Liver (tissue), 8 donors: ENCODE measurements at regions not wholly inside any gene's neighbourhood (a gene's known extent, or its start where the extent isn't known, plus 50 kb on each side); places are given as distances from the start of the nearest gene placed in this dataset.

ENCODE experiments used
- DNase-seq: peaks from one replicate; pipeline ENCODE4 v3.0.0-alpha.2; 2017; ENCODE audit warnings: low spot score
- H3K27ac ChIP-seq, 2 donors: one replicate each; pipeline ENCODE4 v1.7.0; 2013; ENCODE audit warnings: inconsistent platforms in 2 of 2, low read length in 2 of 2, control low read depth in 1 of 2, low read depth in 1 of 2, mild to moderate bottlenecking in 1 of 2
- H3K27me3 ChIP-seq, 4 donors: one replicate each; pipeline versions ENCODE4 v1.6.1 to v1.7.0; 2013; ENCODE audit warnings: low read length in 3 of 4, inconsistent platforms in 1 of 4, mild to moderate bottlenecking in 1 of 4, moderate library complexity in 1 of 4; ENCODE audit not compliant: control insufficient read depth in 4 of 4, insufficient read depth in 4 of 4
- H3K36me3 ChIP-seq, 4 donors: one replicate each; pipeline versions ENCODE4 v1.6.1 to v1.7.0; 2013; ENCODE audit warnings: low read length in 3 of 4, mild to moderate bottlenecking in 3 of 4, low read depth in 1 of 4, moderate library complexity in 1 of 4; ENCODE audit not compliant: control insufficient read depth in 4 of 4, insufficient read depth in 3 of 4
- H3K4me1 ChIP-seq, 4 donors: one replicate each; pipeline versions ENCODE4 v1.6.1 to v1.7.0; 2013; ENCODE audit warnings: low read length in 3 of 4, mild to moderate bottlenecking in 3 of 4, moderate library complexity in 1 of 4; ENCODE audit not compliant: control insufficient read depth in 4 of 4, insufficient read depth in 4 of 4
- H3K4me3 ChIP-seq, 3 donors: one replicate each; pipeline versions ENCODE4 v1.6.1 to v1.7.0; 2013; ENCODE audit warnings: low read length in 3 of 3, control low read depth in 1 of 3, low read depth in 1 of 3, mild to moderate bottlenecking in 1 of 3
- H3K9ac ChIP-seq, 2 donors: one replicate each; pipeline ENCODE4 v1.7.0; 2013; ENCODE audit warnings: low read length in 2 of 2, mild to moderate bottlenecking in 2 of 2, moderate library complexity in 2 of 2, control low read depth in 1 of 2, low read depth in 1 of 2
- H3K9me3 ChIP-seq, 4 donors: one replicate each; pipeline versions ENCODE4 v1.6.1 to v1.7.0; 2013; ENCODE audit warnings: low read length in 3 of 4; ENCODE audit not compliant: control insufficient read depth in 4 of 4
- ATF3 ChIP-seq: IDR thresholded peaks from 2 replicates; pipeline ENCODE4 v1.6.1; 2016; ENCODE audit warnings: antibody characterized with exemption
- EGR1 ChIP-seq, 2 donors: IDR thresholded peaks; 2 replicates each; pipeline ENCODE4 v1.6.1; 2016 to 2018; ENCODE audit warnings: antibody characterized with exemption in 2 of 2, low read depth in 2 of 2
- FOXA1 ChIP-seq: IDR thresholded peaks from 2 replicates; pipeline ENCODE4 v1.6.1; 2016; ENCODE audit warnings: antibody characterized with exemption
- FOXA2 ChIP-seq: IDR thresholded peaks from 2 replicates; pipeline ENCODE4 v1.6.1; 2016; ENCODE audit warnings: antibody characterized with exemption
- GABPA ChIP-seq, 2 donors: IDR thresholded peaks in 1 of 2; conservative IDR thresholded peaks in 1 of 2; 2 replicates each; pipeline ENCODE4 v1.6.1; 2016; ENCODE audit warnings: antibody characterized with exemption in 2 of 2, mild to moderate bottlenecking in 1 of 2, moderate library complexity in 1 of 2
- HNF4A ChIP-seq, 2 donors: conservative IDR thresholded peaks; 2 replicates each; pipeline ENCODE4 v1.6.1; 2016; ENCODE audit warnings: antibody characterized with exemption in 2 of 2, mild to moderate bottlenecking in 2 of 2
- HNF4G ChIP-seq: IDR thresholded peaks from 2 replicates; pipeline ENCODE4 v1.6.1; 2016; ENCODE audit warnings: antibody characterized with exemption
- JUND ChIP-seq, 2 donors: IDR thresholded peaks; 2 replicates each; pipeline ENCODE4 v1.6.1; 2016; ENCODE audit warnings: antibody characterized with exemption in 2 of 2
- MAX ChIP-seq: IDR thresholded peaks from 2 replicates; pipeline ENCODE4 v1.6.1; 2016; ENCODE audit warnings: antibody characterized with exemption
- RAD21 ChIP-seq, 2 donors: IDR thresholded peaks; 2 replicates each; pipeline ENCODE4 v1.6.1; 2016; ENCODE audit warnings: antibody characterized with exemption in 2 of 2, mild to moderate bottlenecking in 2 of 2
- RXRA ChIP-seq, 2 donors: IDR thresholded peaks; 2 replicates each; pipeline ENCODE4 v1.6.1; 2017 to 2018; ENCODE audit warnings: antibody characterized with exemption in 2 of 2, mild to moderate bottlenecking in 1 of 2
- SP1 ChIP-seq: IDR thresholded peaks from 2 replicates; pipeline ENCODE4 v1.6.1; 2018; ENCODE audit warnings: antibody characterized with exemption, mild to moderate bottlenecking
- TAF1 ChIP-seq: conservative IDR thresholded peaks from 2 replicates; pipeline ENCODE4 v1.6.1; 2016; ENCODE audit warnings: antibody characterized with exemption, mild to moderate bottlenecking
- YY1 ChIP-seq: IDR thresholded peaks from 2 replicates; pipeline ENCODE4 v1.6.1; 2016; ENCODE audit warnings: antibody characterized with exemption, mild to moderate bottlenecking
- WGBS: extraction: QIAGEN DNeasy Blood & Tissue Kit; methylation state at CpG from one replicate; pipeline ENCODE4 v1.1.7; 2013; 5-methylcytosine and 5-hydroxymethylcytosine counted together
- TF ChIP-seq, protein P1 (sequence below): fragments of 150-350 bp; IDR thresholded peaks from 2 replicates; pipeline ENCODE4 v1.5.1; 2017; ENCODE audit warnings: improper control_type of control experiment, low read depth, low read length; ENCODE audit not compliant: missing input control
- TF ChIP-seq, protein P2 (sequence below): IDR thresholded peaks from 2 replicates; pipeline ENCODE4 v1.6.1; 2016; ENCODE audit warnings: antibody characterized with exemption
- TF ChIP-seq, protein P3 (sequence below): IDR thresholded peaks from 2 replicates; pipeline ENCODE4 v1.6.1; 2016; ENCODE audit warnings: antibody characterized with exemption, mild to moderate bottlenecking
- donor health status: healthy.
- donor health status: healthy.
- donor health status: healthy.
- donor health status: healthy.
- donor health status: healthy.

GRCh38 chr16:80104401-80104800 lies 436.4 kb upstream of the DYNLRB2 start:
- Histone ChIP-seq H3K27me3 (no peaks in the 10 kb centered on the region), H3K9ac (no peak overlapping the region), H3K27ac (no peak overlapping the region), H3K4me3 (no peak overlapping the region), H3K9me3 (peaks cover 0 to 3% (median 0%) of the 10 kb centered on the region in 4 donors), H3K36me3 (no peaks in the 10 kb centered on the region), H3K4me1 (no peaks in the 10 kb centered on the region)
- TF ChIP-seq, protein P1, sequence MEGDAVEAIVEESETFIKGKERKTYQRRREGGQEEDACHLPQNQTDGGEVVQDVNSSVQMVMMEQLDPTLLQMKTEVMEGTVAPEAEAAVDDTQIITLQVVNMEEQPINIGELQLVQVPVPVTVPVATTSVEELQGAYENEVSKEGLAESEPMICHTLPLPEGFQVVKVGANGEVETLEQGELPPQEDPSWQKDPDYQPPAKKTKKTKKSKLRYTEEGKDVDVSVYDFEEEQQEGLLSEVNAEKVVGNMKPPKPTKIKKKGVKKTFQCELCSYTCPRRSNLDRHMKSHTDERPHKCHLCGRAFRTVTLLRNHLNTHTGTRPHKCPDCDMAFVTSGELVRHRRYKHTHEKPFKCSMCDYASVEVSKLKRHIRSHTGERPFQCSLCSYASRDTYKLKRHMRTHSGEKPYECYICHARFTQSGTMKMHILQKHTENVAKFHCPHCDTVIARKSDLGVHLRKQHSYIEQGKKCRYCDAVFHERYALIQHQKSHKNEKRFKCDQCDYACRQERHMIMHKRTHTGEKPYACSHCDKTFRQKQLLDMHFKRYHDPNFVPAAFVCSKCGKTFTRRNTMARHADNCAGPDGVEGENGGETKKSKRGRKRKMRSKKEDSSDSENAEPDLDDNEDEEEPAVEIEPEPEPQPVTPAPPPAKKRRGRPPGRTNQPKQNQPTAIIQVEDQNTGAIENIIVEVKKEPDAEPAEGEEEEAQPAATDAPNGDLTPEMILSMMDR, result no peak
- TF ChIP-seq, protein P2, sequence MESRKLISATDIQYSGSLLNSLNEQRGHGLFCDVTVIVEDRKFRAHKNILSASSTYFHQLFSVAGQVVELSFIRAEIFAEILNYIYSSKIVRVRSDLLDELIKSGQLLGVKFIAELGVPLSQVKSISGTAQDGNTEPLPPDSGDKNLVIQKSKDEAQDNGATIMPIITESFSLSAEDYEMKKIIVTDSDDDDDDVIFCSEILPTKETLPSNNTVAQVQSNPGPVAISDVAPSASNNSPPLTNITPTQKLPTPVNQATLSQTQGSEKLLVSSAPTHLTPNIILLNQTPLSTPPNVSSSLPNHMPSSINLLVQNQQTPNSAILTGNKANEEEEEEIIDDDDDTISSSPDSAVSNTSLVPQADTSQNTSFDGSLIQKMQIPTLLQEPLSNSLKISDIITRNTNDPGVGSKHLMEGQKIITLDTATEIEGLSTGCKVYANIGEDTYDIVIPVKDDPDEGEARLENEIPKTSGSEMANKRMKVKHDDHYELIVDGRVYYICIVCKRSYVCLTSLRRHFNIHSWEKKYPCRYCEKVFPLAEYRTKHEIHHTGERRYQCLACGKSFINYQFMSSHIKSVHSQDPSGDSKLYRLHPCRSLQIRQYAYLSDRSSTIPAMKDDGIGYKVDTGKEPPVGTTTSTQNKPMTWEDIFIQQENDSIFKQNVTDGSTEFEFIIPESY, result no peak
- TF ChIP-seq JUND (IDR thresholded peaks at IDR 0.05), result no peak
- TF ChIP-seq GABPA (IDR thresholded peaks at IDR 0.05 in 1 of 2, conservative IDR thresholded peaks at IDR 0.05 in 1 of 2), result no peak
- no peak for TF ChIP-seq RAD21 (IDR thresholded peaks at IDR 0.05)
- no peak for TF ChIP-seq TAF1
- TF ChIP-seq RXRA (IDR thresholded peaks at IDR 0.05), result no peak
- no peak for TF ChIP-seq ATF3
- no peak for TF ChIP-seq FOXA1
- no peak for TF ChIP-seq YY1
- no peak for TF ChIP-seq EGR1 (IDR thresholded peaks at IDR 0.05; ENCODE audit: low read depth in 2 of 2)
- no peak for TF ChIP-seq HNF4G
- no peak for TF ChIP-seq FOXA2
- 96% methylated on average over 3 of the region's 3 CpGs for WGBS
- no peak for DNase-seq

- Histone ChIP-seq H3K27me3 (no peaks in the 10 kb centered on the region), H3K27ac (no peak overlapping the region), H3K9ac (no peak overlapping the region), H3K4me1 (no peaks in the 10 kb centered on the region), H3K36me3 (no peaks in the 10 kb centered on the region), H3K9me3 (peaks cover 0 to 3% (median 0%) of the 10 kb centered on the region in 4 donors), H3K4me3 (no peak overlapping the region)
- 94% methylated on average over 7 of the region's 7 CpGs for WGBS
- DNase-seq, result no peak
- TF ChIP-seq, protein P3, sequence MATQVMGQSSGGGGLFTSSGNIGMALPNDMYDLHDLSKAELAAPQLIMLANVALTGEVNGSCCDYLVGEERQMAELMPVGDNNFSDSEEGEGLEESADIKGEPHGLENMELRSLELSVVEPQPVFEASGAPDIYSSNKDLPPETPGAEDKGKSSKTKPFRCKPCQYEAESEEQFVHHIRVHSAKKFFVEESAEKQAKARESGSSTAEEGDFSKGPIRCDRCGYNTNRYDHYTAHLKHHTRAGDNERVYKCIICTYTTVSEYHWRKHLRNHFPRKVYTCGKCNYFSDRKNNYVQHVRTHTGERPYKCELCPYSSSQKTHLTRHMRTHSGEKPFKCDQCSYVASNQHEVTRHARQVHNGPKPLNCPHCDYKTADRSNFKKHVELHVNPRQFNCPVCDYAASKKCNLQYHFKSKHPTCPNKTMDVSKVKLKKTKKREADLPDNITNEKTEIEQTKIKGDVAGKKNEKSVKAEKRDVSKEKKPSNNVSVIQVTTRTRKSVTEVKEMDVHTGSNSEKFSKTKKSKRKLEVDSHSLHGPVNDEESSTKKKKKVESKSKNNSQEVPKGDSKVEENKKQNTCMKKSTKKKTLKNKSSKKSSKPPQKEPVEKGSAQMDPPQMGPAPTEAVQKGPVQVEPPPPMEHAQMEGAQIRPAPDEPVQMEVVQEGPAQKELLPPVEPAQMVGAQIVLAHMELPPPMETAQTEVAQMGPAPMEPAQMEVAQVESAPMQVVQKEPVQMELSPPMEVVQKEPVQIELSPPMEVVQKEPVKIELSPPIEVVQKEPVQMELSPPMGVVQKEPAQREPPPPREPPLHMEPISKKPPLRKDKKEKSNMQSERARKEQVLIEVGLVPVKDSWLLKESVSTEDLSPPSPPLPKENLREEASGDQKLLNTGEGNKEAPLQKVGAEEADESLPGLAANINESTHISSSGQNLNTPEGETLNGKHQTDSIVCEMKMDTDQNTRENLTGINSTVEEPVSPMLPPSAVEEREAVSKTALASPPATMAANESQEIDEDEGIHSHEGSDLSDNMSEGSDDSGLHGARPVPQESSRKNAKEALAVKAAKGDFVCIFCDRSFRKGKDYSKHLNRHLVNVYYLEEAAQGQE, result no peak
- no peak for TF ChIP-seq HNF4G
- no peak for TF ChIP-seq HNF4A (conservative IDR thresholded peaks at IDR 0.05)
- no peak for TF ChIP-seq RXRA (IDR thresholded peaks at IDR 0.05)
- TF ChIP-seq JUND (IDR thresholded peaks at IDR 0.05), result no peak
- TF ChIP-seq GABPA (IDR thresholded peaks at IDR 0.05 in 1 of 2, conservative IDR thresholded peaks at IDR 0.05 in 1 of 2), result no peak
- no peak for TF ChIP-seq ATF3
- no peak for TF ChIP-seq RAD21 (IDR thresholded peaks at IDR 0.05)
- TF ChIP-seq MAX, result no peak
- no peak for TF ChIP-seq SP1
- TF ChIP-seq, protein P1, result no peak
- no peak for TF ChIP-seq FOXA2
- no peak for TF ChIP-seq FOXA1
- TF ChIP-seq, protein P2, result no peak
- TF ChIP-seq YY1, result no peak
These were observed 437.3 kb upstream of the DYNLRB2 start for GRCh38 chr16:80103463-80103862.
